Activated naive CD8-positive, alpha-beta T cell treated with anti-CD3 and anti-CD28 coated beads for 36 hours (primary cell): ENCODE measurements at regions not wholly inside any gene's neighbourhood (a gene's known extent, or its start where the extent isn't known, plus 50 kb on each side); places are given as distances from the start of the nearest gene placed in this dataset.

Experiments
- DNase-seq: peaks from one replicate; pipeline ENCODE4 v3.0.0; 2021
- H3K27ac Mint-ChIP-seq: one replicate; pipeline ENCODE4 v1.8.0; 2022; ENCODE audit warnings: mild to moderate bottlenecking, moderate library complexity, mixed read lengths
- H3K27me3 Mint-ChIP-seq: one replicate; pipeline ENCODE4 v1.8.0; 2022; ENCODE audit warnings: mild to moderate bottlenecking, mixed read lengths
- H3K36me3 Mint-ChIP-seq: one replicate; pipeline ENCODE4 v1.8.0; 2021; ENCODE audit warnings: mild to moderate bottlenecking, mixed read lengths
- H3K4me1 Mint-ChIP-seq: one replicate; pipeline ENCODE4 v1.8.0; 2021; ENCODE audit warnings: mixed read lengths
- H3K4me3 Mint-ChIP-seq: one replicate; pipeline ENCODE4 v1.8.0; 2022; ENCODE audit warnings: mild to moderate bottlenecking, moderate library complexity, mixed read lengths
- H3K9me3 Mint-ChIP-seq: one replicate; pipeline ENCODE4 v1.8.0; 2022; ENCODE audit warnings: mixed read lengths

- Mint-ChIP-seq H3K4me3 (no peak overlapping the region), H3K27ac (no peak overlapping the region), H3K36me3 (no peaks in the 10 kb centered on the region), H3K27me3 (no peaks in the 10 kb centered on the region), H3K4me1 (no peaks in the 10 kb centered on the region), H3K9me3 (no peaks in the 10 kb centered on the region)
- no peak for DNase-seq
Observed at GRCh38 chr14:22410497-22410896, 178.5 kb downstream of the DAD1 start.

GRCh38 chr14:22409006-22409405, 180.0 kb downstream of the DAD1 start:
- no peaks in the 10 kb centered on the region for H3K36me3 Mint-ChIP-seq
- H3K27ac Mint-ChIP-seq, result no peak overlapping the region
- H3K27me3 Mint-ChIP-seq, result no peaks in the 10 kb centered on the region

GRCh38 chr14:22408547-22408946, 180.5 kb downstream of the DAD1 start:
- H3K36me3 Mint-ChIP-seq, result no peaks in the 10 kb centered on the region
- H3K27ac Mint-ChIP-seq, result no peak overlapping the region
- no peaks in the 10 kb centered on the region for H3K4me1 Mint-ChIP-seq
- H3K27me3 Mint-ChIP-seq, result no peaks in the 10 kb centered on the region
- no peaks in the 10 kb centered on the region for H3K9me3 Mint-ChIP-seq
- no peak overlapping the region for H3K4me3 Mint-ChIP-seq
- DNase-seq, result no peak

More at GRCh38 chr14:22409006-22409405, 180.0 kb downstream of the DAD1 start:
- DNase-seq, result no peak
- Mint-ChIP-seq H3K4me3 (no peak overlapping the region), H3K9me3 (no peaks in the 10 kb centered on the region), H3K4me1 (no peaks in the 10 kb centered on the region)

GRCh38 chr14:22407033-22407432, 182.0 kb downstream of the DAD1 start:
- Mint-ChIP-seq H3K9me3 (no peaks in the 10 kb centered on the region), H3K4me1 (no peaks in the 10 kb centered on the region), H3K4me3 (no peak overlapping the region), H3K27ac (no peak overlapping the region), H3K27me3 (no peaks in the 10 kb centered on the region), H3K36me3 (no peaks in the 10 kb centered on the region)
- DNase-seq, result no peak

- Mint-ChIP-seq H3K27ac (no peak overlapping the region), H3K4me1 (no peaks in the 10 kb centered on the region), H3K9me3 (no peaks in the 10 kb centered on the region), H3K36me3 (no peaks in the 10 kb centered on the region), H3K4me3 (no peak overlapping the region), H3K27me3 (no peaks in the 10 kb centered on the region)
- no peak for DNase-seq
Observed at GRCh38 chr14:22405201-22405600, 183.8 kb downstream of the DAD1 start.

GRCh38 chr14:22403296-22403695, 185.7 kb downstream of the DAD1 start:
- no peak overlapping the region for H3K27ac Mint-ChIP-seq
- H3K4me1 Mint-ChIP-seq, result no peaks in the 10 kb centered on the region
- DNase-seq, result no peak
- no peaks in the 10 kb centered on the region for H3K27me3 Mint-ChIP-seq
- H3K36me3 Mint-ChIP-seq, result no peaks in the 10 kb centered on the region
- no peak overlapping the region for H3K4me3 Mint-ChIP-seq
- no peaks in the 10 kb centered on the region for H3K9me3 Mint-ChIP-seq

- H3K9me3 Mint-ChIP-seq, result no peaks in the 10 kb centered on the region
Observed at GRCh38 chr14:22400655-22401259, 188.3 kb downstream of the DAD1 start.

GRCh38 chr14:22399776-22400175, 189.2 kb downstream of the DAD1 start:
- no peaks in the 10 kb centered on the region for H3K36me3 Mint-ChIP-seq
- no peaks in the 10 kb centered on the region for H3K4me1 Mint-ChIP-seq
- no peak for DNase-seq
- H3K4me3 Mint-ChIP-seq, result no peak overlapping the region
- H3K9me3 Mint-ChIP-seq, result no peaks in the 10 kb centered on the region
- no peaks in the 10 kb centered on the region for H3K27me3 Mint-ChIP-seq
- no peak overlapping the region for H3K27ac Mint-ChIP-seq

More at GRCh38 chr14:22400655-22401259, 188.3 kb downstream of the DAD1 start:
- DNase-seq, result no peak
- no peaks in the 10 kb centered on the region for H3K36me3 Mint-ChIP-seq
- H3K27me3 Mint-ChIP-seq, result no peaks in the 10 kb centered on the region
- no peaks in the 10 kb centered on the region for H3K4me1 Mint-ChIP-seq
- H3K4me3 Mint-ChIP-seq, result no peak overlapping the region
- no peak overlapping the region for H3K27ac Mint-ChIP-seq

- Mint-ChIP-seq H3K27me3 (no peaks in the 10 kb centered on the region), H3K36me3 (no peaks in the 10 kb centered on the region), H3K9me3 (no peaks in the 10 kb centered on the region), H3K27ac (no peak overlapping the region), H3K4me1 (no peaks in the 10 kb centered on the region), H3K4me3 (no peak overlapping the region)
- no peak for DNase-seq
Observed at GRCh38 chr14:22397221-22397737, 191.7 kb downstream of the DAD1 start.

- no peaks in the 10 kb centered on the region for H3K9me3 Mint-ChIP-seq
- no peaks in the 10 kb centered on the region for H3K36me3 Mint-ChIP-seq
Observed at GRCh38 chr14:22395803-22396202, 193.2 kb downstream of the DAD1 start.

GRCh38 chr14:22394616-22395015, 194.4 kb downstream of the DAD1 start:
- no peaks in the 10 kb centered on the region for H3K9me3 Mint-ChIP-seq
- no peak for DNase-seq
- H3K4me3 Mint-ChIP-seq, result no peak overlapping the region
- H3K27ac Mint-ChIP-seq, result no peak overlapping the region
- H3K4me1 Mint-ChIP-seq, result no peaks in the 10 kb centered on the region
- H3K36me3 Mint-ChIP-seq, result no peaks in the 10 kb centered on the region
- no peaks in the 10 kb centered on the region for H3K27me3 Mint-ChIP-seq

More at GRCh38 chr14:22395803-22396202, 193.2 kb downstream of the DAD1 start:
- no peaks in the 10 kb centered on the region for H3K27me3 Mint-ChIP-seq
- no peak overlapping the region for H3K4me3 Mint-ChIP-seq
- no peaks in the 10 kb centered on the region for H3K4me1 Mint-ChIP-seq
- DNase-seq, result no peak
- H3K27ac Mint-ChIP-seq, result no peak overlapping the region

- Mint-ChIP-seq H3K9me3 (no peaks in the 10 kb centered on the region), H3K4me1 (no peaks in the 10 kb centered on the region), H3K4me3 (no peak overlapping the region), H3K27me3 (no peaks in the 10 kb centered on the region), H3K27ac (no peak overlapping the region), H3K36me3 (no peaks in the 10 kb centered on the region)
- DNase-seq, result no peak
Observed at GRCh38 chr14:22393796-22394195, 195.2 kb downstream of the DAD1 start.

- no peaks in the 10 kb centered on the region for H3K36me3 Mint-ChIP-seq
- no peak for DNase-seq
- H3K9me3 Mint-ChIP-seq, result no peaks in the 10 kb centered on the region
- no peaks in the 10 kb centered on the region for H3K4me1 Mint-ChIP-seq
- H3K4me3 Mint-ChIP-seq, result no peak overlapping the region
- H3K27me3 Mint-ChIP-seq, result no peaks in the 10 kb centered on the region
- H3K27ac Mint-ChIP-seq, result no peak overlapping the region
Observed at GRCh38 chr14:22391908-22392565, 197.0 kb downstream of the DAD1 start.

GRCh38 chr14:22390824-22391461, 198.1 kb downstream of the DAD1 start:
- no peak overlapping the region for H3K27ac Mint-ChIP-seq
- no peaks in the 10 kb centered on the region for H3K9me3 Mint-ChIP-seq
- no peaks in the 10 kb centered on the region for H3K27me3 Mint-ChIP-seq
- no peak for DNase-seq
- no peaks in the 10 kb centered on the region for H3K36me3 Mint-ChIP-seq
- H3K4me1 Mint-ChIP-seq, result no peaks in the 10 kb centered on the region
- no peak overlapping the region for H3K4me3 Mint-ChIP-seq

- no peak overlapping the region for H3K4me3 Mint-ChIP-seq
- no peaks in the 10 kb centered on the region for H3K27me3 Mint-ChIP-seq
- no peaks in the 10 kb centered on the region for H3K36me3 Mint-ChIP-seq
- no peaks in the 10 kb centered on the region for H3K4me1 Mint-ChIP-seq
- no peaks in the 10 kb centered on the region for H3K9me3 Mint-ChIP-seq
- no peak for DNase-seq
- no peak overlapping the region for H3K27ac Mint-ChIP-seq
Observed at GRCh38 chr14:22390195-22390594, 198.8 kb downstream of the DAD1 start.
